G401.6 (cell line): ENCODE measurements at regions not wholly inside any gene's neighbourhood (a gene's known extent, or its start where the extent isn't known, plus 50 kb on each side); places are given as distances from the start of the nearest gene placed in this dataset.

Experiments used
- FAIRE-seq: peaks from 2 replicates; lab custom pipeline; 2012; peaks lifted over from hg19 to GRCh38; lab: Jason Lieb, UNC

- no peak for FAIRE-seq
Measured at GRCh38 chr3:28646435-28646834, 297.8 kb upstream of the AZI2 start.

- no peak for FAIRE-seq
Measured at GRCh38 chr3:28649266-28649665, 300.6 kb upstream of the AZI2 start.

GRCh38 chr3:28651159-28651558, 302.5 kb upstream of the AZI2 start:
- FAIRE-seq: no peak

- FAIRE-seq: no peak
Measured at GRCh38 chr3:28664123-28664522, 315.5 kb upstream of the AZI2 start.

DNA sequence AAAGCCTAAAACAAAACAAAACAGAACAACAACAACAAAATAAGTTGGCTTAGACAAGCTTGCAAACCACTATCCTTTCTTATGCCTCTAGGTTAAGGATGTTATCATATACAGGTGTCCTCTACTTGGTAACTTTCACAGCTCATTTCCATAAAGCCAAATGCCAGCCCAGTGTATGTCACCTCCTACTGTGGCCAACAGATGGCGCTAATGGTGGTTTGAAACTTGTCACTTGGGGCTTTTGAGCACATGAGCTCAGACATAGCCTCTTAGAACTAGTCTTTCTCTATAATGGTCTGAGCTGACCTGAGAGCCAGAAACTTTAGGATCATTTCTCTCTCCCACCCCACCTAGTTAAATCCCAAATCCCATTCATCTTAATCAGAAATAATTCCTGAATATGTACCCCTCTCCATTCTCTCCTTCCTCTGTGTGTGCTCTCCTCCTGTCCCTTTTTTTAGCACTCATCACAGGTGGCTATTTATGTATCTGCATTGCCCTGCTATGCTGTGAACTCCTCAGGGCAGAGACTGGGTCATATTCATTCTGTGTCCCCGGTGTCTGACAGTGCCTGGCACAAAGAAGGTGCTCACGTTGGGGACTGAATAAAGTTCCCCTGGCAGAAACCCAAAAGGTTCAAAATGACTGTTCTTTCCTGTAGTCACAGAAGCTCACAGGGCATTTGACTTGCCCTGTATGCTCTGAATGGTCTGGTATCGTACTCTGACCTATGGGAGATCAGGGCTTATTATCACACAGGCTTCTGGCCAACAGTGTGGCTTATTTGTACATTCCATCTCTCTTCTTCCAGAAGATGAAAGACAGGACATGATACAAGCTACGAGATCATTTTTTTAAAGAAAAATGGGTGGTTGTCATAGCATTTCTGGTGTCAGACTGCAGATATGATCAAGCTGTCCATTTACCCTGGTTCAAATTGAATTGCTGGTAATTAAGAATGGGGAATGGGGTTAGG, 319.3 kb upstream of the AZI2 start:
- FAIRE-seq: peak; percentile 76

DNA sequence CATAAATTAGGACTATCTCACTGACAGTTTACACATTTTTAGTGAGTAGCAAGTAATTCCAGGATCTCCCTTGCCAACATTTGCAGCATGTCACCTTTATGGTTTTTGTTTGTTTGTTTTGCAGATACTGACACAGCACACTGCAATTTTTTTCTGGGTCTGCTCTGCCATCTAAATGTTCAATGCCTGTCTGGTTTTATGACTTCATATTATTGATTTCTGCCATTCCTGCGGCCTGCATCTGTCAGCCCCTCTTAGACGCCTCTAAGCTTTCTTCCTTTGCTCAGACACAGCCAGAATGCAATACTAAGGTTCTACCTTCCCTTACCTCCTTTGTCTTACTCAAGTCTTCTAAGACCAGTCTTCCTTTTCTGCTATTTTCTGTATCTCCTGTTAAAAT, 321.2 kb upstream of the AZI2 start:
- no peak for FAIRE-seq

DNA sequence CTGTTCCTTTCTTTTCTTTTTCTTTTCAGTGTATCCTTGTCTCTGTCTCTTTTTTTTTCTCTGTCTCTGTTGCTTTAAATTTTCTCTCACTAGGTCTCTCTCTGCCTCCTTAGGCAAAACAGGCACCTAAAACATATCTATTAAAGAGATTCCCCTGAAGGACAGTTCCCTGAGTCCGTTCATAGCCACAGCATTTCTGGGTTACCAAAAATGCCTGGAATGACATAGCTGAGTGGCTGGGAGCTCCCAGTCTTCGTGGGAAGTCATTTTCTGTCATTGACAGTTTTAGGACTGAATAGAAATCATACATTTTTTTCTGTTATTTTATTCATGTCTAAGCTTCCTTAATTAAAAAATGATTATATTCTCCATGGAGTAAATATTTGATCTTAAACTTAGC, 323.8 kb upstream of the AZI2 start:
- FAIRE-seq: no peak

DNA sequence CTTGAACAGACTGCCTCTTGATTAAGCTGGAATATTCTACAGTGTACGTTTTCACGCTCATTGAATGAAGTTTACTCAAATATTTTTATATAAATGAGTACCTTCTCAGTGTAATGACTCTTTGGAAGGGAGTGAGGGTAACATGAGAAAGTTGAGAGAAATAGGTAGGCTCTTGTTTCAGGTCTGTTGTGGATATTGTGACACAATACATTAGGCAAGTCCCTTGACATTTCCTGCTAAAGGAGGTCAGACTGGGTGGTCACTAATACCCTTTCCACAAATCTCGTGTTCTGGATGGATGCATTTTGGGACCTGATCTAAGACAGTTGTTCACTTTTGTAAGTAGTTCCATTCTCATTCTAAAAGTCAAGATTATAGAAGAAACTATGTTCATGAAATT, 324.8 kb upstream of the AZI2 start:
- FAIRE-seq: no peak

DNA sequence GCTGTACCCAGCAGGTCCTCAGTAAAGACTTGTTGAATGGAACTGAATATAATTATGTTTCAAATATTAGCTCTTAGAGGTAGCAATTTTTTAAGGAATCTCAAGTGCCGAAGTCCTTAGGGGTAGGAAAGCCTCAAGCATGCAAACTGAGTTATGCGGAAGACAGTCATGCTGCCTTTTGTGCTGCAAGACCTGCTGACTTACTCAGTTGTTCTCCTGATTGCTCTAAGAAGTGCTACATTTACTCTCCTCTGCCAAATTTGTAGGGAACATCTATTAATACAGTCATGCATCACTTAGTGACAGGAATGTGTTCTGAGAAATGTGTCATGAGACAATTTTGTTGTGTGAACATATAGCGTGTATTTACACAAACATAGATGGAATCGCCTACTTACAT, 325.6 kb upstream of the AZI2 start:
- no peak for FAIRE-seq

DNA sequence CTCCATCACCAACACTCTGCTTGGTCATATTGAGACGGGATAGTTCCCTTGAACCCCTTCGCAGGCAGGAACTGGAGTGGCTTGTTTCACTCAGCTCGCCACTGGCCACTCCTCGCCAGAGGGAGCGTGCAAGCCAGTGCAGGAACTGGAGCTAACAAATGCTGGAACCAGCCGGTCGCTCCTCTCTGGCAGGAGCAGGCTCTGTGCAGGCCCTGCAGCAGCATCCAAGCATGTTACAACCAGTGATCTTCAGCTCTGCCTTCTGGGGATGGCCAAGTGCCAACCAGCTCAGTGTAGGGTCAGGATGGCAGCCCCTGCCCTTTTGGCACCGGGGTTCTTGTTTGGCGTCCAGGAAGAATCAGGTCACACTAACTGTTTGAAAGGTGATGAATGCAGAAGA, 329.0 kb upstream of the AZI2 start:
- FAIRE-seq: no peak

DNA sequence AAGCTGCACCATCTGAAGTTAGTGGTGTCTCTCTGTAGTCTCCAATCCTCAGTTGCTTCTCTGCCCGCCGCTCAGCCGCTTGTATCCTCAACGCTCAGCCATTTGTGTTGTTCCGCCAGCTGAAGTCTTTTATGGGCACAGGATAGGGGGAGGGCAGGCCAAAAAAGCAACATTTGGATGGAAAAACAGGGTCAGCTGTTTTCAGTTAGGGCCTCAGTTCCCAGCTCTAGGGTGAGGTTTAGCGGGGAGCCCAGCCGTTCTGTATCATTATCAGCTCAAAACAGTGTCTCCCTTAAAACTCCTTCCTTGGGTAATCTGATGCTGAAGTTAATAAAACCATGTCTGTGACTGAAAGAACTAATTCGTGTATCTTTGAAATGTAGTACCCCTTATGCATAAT, 329.5 kb upstream of the AZI2 start:
- no peak for FAIRE-seq

- no peak for FAIRE-seq
Measured at GRCh38 chr3:28680050-28680449, 331.4 kb upstream of the AZI2 start.

GRCh38 chr3:28682121-28682520, 333.5 kb upstream of the AZI2 start:
- FAIRE-seq: no peak

GRCh38 chr3:28690176-28690575, 341.6 kb upstream of the AZI2 start:
- FAIRE-seq: no peak

- FAIRE-seq: no peak
Measured at GRCh38 chr3:28698706-28699105, 350.1 kb upstream of the AZI2 start.

DNA sequence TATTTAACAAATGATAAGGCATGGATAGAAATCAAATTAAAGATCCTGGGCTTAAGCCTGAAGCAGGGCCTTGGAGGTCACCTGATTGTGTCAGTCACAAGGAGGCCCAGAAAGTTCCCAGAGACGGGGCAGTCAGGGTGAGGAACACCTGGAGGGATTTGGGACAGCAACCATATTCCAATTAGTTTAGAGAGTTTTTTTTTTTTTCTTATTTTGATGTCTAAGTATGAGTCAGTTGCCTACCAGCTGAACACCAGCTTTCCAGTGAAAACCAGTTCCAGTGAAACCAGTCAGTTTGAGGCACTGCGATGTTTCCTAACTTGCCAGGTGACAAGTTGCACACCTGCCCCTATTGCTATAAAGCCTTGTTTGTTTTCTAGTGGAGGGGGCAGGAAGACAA, 350.7 kb upstream of the AZI2 start:
- FAIRE-seq: no peak

GRCh38 chr3:28700728-28701127, 352.1 kb upstream of the AZI2 start:
- FAIRE-seq: no peak

DNA sequence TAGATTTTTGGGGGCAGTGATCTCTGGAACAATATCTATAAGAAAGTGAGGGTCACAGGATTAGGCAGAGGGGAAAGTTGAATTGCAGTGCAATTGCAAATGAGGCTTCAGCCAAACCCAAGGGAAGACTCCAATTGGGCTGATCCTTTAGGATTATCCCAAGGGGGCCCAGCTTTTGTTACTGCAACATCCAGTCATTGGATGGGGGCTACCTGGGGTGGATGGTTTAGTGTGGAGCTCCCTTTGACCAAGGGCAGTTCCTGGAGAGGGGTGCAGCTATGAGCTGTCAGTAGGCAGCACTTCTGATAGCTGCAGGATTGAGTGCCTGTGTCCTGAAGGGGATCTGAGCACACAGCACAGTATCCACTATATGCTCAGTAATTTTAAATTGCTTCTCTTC, 355.2 kb upstream of the AZI2 start:
- no peak for FAIRE-seq

DNA sequence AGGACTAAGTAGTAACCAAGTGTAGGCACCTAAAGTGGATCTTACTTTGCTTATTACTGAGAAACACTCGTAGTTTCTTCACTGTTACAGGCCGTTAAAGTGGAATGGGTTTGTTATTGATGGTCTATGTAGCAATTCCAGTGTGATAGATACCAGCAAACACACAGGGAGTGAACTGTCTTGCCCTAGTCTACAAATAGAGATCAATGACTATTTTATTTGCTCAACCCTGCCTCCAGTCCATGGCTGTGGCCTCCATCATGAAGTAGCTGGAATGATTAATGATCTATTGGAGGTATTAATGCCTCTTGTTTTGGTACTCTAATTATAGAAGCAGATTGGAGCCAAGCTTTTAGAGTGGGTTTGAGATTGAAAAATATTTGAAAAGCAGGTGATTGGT, 362.7 kb upstream of the AZI2 start:
- FAIRE-seq: no peak

GRCh38 chr3:28716939-28717338, 368.3 kb upstream of the AZI2 start:
- FAIRE-seq: no peak

GRCh38 chr3:28718074-28718849, 369.6 kb upstream of the AZI2 start:
- FAIRE-seq: no peak

- FAIRE-seq: no peak
Measured at GRCh38 chr3:28726840-28727239, 378.2 kb upstream of the AZI2 start.

DNA sequence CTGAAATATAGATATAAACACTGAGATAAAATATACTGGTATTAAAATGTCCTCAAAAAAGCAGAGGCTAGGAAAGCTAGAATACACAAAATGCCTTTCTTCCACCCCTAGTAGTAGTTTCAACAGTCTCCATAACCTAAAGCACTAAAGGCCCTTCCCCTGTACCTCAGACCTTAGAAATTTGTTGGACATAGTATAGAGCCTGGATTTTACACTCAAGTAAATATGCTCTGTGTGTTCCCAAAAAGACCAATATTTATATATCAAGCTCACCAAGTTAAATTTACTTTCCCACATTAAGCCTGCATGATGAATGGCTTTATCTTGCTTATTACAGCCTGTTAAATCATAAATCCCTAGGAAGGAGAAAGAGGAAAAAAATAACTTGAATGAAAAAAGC, 378.7 kb upstream of the AZI2 start:
- no peak for FAIRE-seq

DNA sequence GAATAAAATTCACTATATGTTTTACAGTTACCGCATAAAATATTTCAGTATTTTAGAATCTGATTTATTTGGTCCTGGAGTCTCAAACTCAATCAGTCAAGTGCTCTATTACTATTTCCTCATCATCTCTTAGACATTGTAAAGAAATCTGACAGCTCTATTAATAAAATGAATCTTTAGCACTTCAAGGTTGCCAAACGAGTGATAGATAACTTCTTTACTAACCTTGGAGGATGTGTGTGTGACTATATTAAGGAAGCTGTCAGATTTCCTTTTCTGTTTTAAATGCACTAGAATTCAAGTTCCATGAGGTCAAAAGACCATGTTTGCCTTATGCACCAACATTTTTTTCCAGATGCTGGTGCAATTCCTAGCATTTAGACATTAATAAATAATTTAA, 389.8 kb upstream of the AZI2 start:
- no peak for FAIRE-seq
